Parathyroid adenoma (tissue), 2 donors: ENCODE measurements at regions not wholly inside any gene's neighbourhood (a gene's known extent, or its start where the extent isn't known, plus 50 kb on each side); places are given as distances from the start of the nearest gene placed in this dataset.

Source experiments
- H2AFZ ChIP-seq: fragments of 300-600 bp; sonication (generic); one replicate; pipeline ENCODE4 v1.7.0; 2017; ENCODE audit warnings: antibody characterized with exemption, mild to moderate bottlenecking
- H3K27ac ChIP-seq: fragments of 300-600 bp; sonication (generic); one replicate; pipeline ENCODE4 v1.7.0; 2017
- H3K27me3 ChIP-seq: fragments of 300-600 bp; sonication (generic); one replicate; pipeline ENCODE4 v1.7.0; 2017; ENCODE audit warnings: low read length; ENCODE audit not compliant: control insufficient read depth, insufficient read depth
- H3K36me3 ChIP-seq: fragments of 300-600 bp; sonication (generic); one replicate; pipeline ENCODE4 v1.7.0; 2017; ENCODE audit warnings: low read length; ENCODE audit not compliant: control insufficient read depth, insufficient read depth
- H3K4me1 ChIP-seq: fragments of 300-600 bp; sonication (generic); one replicate; pipeline ENCODE4 v1.7.0; 2017; ENCODE audit warnings: control low read depth
- H3K4me2 ChIP-seq: fragments of 300-600 bp; sonication (generic); one replicate; pipeline ENCODE4 v1.7.0; 2017; ENCODE audit warnings: low read length
- H3K4me3 ChIP-seq: fragments of 300-600 bp; sonication (generic); one replicate; pipeline ENCODE4 v1.7.0; 2017; ENCODE audit warnings: low read depth, low read length
- H3K79me2 ChIP-seq: fragments of 300-600 bp; sonication (generic); one replicate; pipeline ENCODE4 v1.7.0; 2017; ENCODE audit warnings: control low read depth
- H3K9ac ChIP-seq: fragments of 300-600 bp; sonication (generic); one replicate; pipeline ENCODE4 v1.7.0; 2017; ENCODE audit warnings: mild to moderate bottlenecking
- H3K9me3 ChIP-seq: fragments of 300-600 bp; sonication (generic); one replicate; pipeline ENCODE4 v1.7.0; 2017; ENCODE audit warnings: low read length; ENCODE audit not compliant: control insufficient read depth
- CTCF ChIP-seq: fragments of 300-600 bp; sonication (generic); IDR thresholded peaks from one replicate; pipeline ENCODE4 v1.7.0; 2017; ENCODE audit warnings: antibody characterized with exemption, mild to moderate bottlenecking
- donor health status: primary hyperparathyroidism.

- no peak for TF ChIP-seq CTCF
- Histone ChIP-seq H3K9me3 (peaks cover 5% of the 10 kb centered on the region), H3K4me2 (no peak overlapping the region), H3K36me3 (peaks cover 2% of the 10 kb centered on the region), H3K27me3 (no peaks in the 10 kb centered on the region), H3K4me1 (no peaks in the 10 kb centered on the region), H3K79me2 (no peaks in the 10 kb centered on the region), H3K9ac (no peak overlapping the region), H3K4me3 (no peak overlapping the region), H3K27ac (no peak overlapping the region), H2AFZ (no peak overlapping the region)
These were observed 62.7 kb upstream of the TSPAN11 start for GRCh38 chr12:30863839-30864238.

- Histone ChIP-seq H3K9ac (no peak overlapping the region), H3K4me2 (no peak overlapping the region), H3K4me3 (no peak overlapping the region), H3K9me3 (peaks cover 5% of the 10 kb centered on the region), H3K79me2 (no peaks in the 10 kb centered on the region), H3K27me3 (no peaks in the 10 kb centered on the region), H3K36me3 (peaks cover 2% of the 10 kb centered on the region), H3K27ac (no peak overlapping the region), H2AFZ (no peak overlapping the region), H3K4me1 (no peaks in the 10 kb centered on the region)
- no peak for TF ChIP-seq CTCF
These were observed 64.1 kb upstream of the TSPAN11 start for GRCh38 chr12:30862486-30862885.

GRCh38 chr12:30859226-30859625 lies 67.3 kb upstream of the TSPAN11 start:
- Histone ChIP-seq H3K79me2 (no peaks in the 10 kb centered on the region), H3K4me2 (no peak overlapping the region), H3K9me3 (no peaks in the 10 kb centered on the region), H3K36me3 (no peaks in the 10 kb centered on the region), H2AFZ (no peak overlapping the region), H3K4me3 (no peak overlapping the region), H3K4me1 (no peaks in the 10 kb centered on the region), H3K9ac (no peak overlapping the region), H3K27me3 (no peaks in the 10 kb centered on the region), H3K27ac (no peak overlapping the region)
- TF ChIP-seq CTCF, result no peak

- Histone ChIP-seq H3K9me3 (no peaks in the 10 kb centered on the region), H3K27me3 (no peaks in the 10 kb centered on the region), H3K9ac (no peak overlapping the region), H3K4me3 (no peak overlapping the region), H2AFZ (no peak overlapping the region), H3K79me2 (no peaks in the 10 kb centered on the region), H3K4me1 (no peaks in the 10 kb centered on the region), H3K27ac (no peak overlapping the region), H3K4me2 (no peak overlapping the region), H3K36me3 (no peaks in the 10 kb centered on the region)
- no peak for TF ChIP-seq CTCF
These were observed 68.1 kb upstream of the TSPAN11 start for GRCh38 chr12:30858471-30858870.

- H3K9ac ChIP-seq, result no peak overlapping the region
- no peaks in the 10 kb centered on the region for H3K4me1 ChIP-seq
- H3K27me3 ChIP-seq, result no peaks in the 10 kb centered on the region
- no peaks in the 10 kb centered on the region for H3K36me3 ChIP-seq
- no peaks in the 10 kb centered on the region for H3K79me2 ChIP-seq
- H3K4me2 ChIP-seq, result no peak overlapping the region
- TF ChIP-seq CTCF, result no peak
- no peak overlapping the region for H2AFZ ChIP-seq
- H3K4me3 ChIP-seq, result no peak overlapping the region
- no peaks in the 10 kb centered on the region for H3K9me3 ChIP-seq
- H3K27ac ChIP-seq, result no peak overlapping the region
These were observed 72.9 kb upstream of the TSPAN11 start for GRCh38 chr12:30853561-30854133.
